GM21723 (cell line): ENCODE measurements at regions not wholly inside any gene's neighbourhood (a gene's known extent, or its start where the extent isn't known, plus 50 kb on each side); places are given as distances from the start of the nearest gene placed in this dataset.

Source experiments
- ATAC-seq: cut with Tn5 transposase; IDR thresholded peaks from one replicate; pipeline ENCODE4 v1.9.1; 2021; ENCODE audit warnings: mild to moderate bottlenecking, moderate library complexity; ENCODE audit not compliant: unreplicated experiment

DNA sequence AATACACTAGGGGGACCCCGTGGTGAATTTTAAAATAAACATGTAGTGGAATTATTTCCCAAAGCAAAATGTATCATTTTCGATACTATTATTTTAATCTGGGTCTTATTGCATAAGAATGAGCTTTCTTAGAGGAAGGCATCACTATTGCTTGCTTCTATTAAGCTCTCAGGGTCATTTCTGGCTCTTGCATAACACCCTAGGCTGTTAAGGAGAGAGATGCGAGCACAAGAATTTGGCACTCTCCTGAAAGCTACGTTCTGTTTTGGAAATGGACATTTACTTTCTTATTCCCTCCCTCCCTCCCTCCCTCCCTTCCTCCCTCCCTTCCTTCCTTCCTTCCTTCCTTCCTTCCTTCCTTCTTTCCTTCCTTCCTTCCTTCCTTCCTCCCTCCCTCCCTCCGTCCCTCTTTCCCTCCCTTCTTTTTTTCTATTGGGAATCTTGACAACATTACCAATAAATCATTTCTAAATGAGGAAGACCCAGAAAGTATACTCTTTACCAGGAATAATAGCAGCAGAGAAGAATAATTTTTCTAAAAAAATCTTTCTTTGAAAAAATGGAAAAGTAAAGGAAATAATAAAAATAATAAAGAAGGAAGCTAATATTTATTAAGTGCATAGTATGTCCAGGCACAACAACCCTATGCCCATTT is 83.6 kb upstream of the BDNF start:
- no peak for ATAC-seq

DNA sequence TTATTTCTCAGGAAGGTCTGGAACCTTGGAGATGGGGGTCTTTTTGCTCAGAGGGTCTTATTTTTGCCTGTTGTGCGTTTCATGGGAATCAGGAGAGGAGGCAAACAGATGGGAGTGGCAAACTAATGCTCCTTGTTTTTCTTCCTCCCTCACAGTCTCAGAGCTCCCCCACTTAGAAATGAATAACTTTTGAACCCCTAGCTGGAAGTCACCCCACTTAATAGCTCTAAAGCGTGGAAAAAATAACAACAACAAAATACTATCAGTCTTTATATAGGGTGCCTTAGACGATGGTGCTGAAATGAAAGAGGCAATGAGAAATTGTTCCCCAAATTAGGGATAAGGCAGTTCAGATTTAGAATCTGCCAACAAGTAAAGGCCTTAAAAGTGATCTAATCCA is 76.8 kb upstream of the BDNF start:
- ATAC-seq: no peak

DNA sequence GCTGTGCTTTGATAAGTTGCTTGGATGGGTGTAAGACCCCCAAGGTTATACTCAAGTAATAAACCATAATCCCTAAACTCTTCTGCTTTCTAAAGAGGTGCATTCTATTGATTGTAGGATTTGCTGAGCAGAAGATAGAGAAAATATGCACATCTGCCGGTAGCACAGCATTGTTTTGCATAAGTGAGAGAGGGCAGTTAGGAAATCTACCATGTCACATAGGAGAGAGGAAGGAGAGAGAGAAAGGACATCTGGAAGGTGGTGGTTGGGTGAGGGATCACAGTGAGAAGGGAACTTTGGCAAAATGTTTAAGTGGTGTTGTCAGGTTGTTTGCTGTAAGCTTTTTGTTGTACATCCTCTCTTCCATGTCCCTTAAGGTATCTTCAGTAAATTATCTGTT is 73.6 kb upstream of the BDNF start:
- ATAC-seq: no peak

DNA sequence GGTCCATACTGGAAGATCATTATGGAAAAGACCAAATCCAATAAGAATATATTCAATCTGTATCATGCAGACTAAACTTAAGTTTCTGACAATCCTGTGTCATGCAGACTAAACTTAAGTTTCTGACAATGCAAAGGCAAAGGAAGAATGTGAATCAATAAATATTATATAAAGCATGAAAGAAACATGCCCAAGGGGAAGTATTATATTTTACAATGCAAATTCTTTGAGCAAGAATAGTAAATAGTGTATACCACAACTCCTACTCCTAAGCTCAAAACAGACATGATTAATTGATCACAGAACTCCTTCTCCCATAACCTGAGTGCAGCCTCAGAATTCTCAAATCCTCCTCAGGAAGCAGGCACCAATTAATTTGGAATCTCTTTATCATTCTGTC is 71.3 kb upstream of the BDNF start:
- no peak for ATAC-seq

DNA sequence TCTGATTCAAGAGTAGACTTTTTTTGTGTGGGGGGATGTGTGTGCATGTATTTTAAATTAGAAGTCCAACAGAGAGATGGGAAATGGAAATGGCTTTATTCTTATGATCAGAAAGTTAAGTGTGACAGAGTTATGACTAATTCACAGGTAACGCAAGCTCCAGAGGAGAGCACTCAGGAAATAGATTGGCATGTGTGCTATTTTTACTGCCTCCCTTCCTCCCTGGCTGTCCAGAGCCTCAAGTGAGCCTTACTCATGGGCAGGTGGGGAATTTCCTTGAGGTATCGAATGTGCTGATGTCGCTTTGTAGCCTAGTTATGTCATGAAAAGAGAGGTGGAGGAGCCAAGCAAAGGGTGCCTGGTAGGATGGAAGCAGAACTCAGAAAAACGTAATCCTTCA is 70.3 kb upstream of the BDNF start:
- no peak for ATAC-seq

DNA sequence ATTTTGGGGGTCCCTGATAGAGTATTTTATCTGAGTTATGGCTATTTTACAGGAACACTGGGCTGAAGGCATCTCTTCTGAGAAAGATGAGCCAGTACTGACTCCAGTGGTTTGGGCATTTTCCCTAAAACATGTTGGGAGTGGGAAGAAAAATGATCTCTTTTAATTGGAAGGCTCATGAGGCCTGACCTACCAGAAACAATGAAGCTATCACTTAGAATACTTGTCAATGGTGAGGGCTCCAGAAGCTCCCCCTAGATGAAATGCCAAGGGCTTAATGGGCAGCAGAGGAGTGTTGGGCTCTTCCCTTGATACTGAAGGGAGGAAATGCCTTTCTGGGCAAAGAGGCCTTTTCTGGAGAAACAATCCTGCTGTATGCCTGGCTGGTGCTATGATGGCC is 63.5 kb upstream of the BDNF start:
- no peak for ATAC-seq

DNA sequence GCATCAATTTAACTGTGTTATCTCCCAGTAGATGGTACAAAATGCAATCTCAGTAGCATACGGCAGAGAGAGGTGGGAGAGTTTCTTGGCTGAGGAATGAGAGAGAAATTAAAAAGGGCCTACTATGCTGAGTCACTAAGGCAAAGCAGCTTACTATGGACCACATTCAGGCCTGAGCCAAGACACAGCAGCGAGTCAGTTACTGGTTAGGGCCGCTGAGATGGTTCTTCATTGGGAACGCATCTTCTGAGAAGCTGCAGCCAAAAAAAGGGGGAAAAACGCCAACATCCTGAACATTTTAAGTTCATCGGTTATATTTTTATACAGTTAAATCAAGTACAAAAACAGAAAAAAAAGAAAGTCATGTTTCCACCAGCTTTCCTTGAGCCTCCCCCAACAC is 61.1 kb upstream of the BDNF start:
- ATAC-seq: no peak

DNA sequence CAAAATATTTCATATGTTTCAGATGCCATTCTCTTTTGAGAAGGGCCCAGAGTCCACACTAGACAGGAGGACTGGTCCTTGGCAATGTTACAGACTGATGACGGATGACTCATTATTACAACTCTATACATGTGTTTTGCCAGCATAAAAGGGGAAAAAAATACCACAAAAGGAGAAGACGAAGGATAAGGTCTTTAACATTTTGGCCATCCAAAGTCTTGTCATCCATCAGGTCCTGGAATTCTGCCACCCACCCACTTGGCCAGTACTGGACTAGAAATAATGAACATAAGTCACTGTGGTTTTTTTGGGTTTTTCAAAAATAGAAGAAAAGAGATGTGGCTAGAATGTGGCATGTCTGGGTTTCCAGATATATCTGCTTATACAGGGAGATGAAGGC is 57.7 kb upstream of the BDNF start:
- ATAC-seq: no peak

DNA sequence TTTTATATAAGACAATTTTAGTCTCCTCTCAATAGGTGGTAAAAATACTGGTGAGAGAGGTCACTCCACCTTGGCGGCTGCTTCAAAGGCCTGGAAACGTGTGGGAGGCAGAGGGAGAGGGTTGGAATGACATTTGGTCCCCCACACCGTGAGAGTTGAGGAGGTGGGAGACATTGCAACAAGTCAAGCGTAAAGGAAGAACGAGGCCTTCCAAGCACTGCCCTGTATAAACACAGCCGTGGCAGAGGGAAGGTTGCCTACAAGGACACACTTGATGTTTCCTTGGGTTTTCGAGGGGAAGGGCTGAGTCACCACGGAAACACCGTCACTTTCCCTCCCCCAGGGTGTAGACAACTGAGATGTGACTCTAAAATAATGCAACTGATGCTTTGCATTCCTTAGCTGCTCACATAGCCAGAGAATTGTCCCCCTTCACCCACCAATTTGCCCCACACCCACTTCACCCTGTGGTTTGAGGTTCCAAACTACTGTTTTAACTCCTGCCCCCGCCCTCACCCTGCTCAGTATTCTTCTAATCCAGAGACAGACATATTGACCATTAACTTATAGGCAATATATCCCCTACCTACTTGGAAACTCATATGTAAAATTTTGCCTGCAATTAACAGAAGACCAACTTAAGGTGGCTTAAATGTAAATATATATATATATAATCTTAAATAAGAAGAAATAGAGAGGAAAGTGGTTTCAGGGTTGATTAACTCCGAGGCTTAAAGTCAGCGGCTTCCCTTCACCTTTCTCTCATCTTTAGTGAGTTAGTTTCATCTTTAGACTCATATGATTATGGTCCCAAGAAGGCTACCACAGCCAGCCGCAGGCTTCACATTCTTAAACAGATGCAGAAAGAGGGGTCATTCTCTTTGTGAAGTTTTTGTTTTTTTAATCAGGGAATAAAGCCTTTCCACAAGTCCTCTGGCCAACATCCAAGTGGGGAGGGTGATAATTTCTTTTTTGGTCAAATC is 54.1 kb upstream of the BDNF start:
- ATAC-seq: no peak
